ENCODE measurements at regions not wholly inside any gene's neighbourhood (a gene's known extent, or its start where the extent isn't known, plus 50 kb on each side); places are given as distances from the start of the nearest gene placed in this dataset.
"Not testable (repeated sequence)": the region's sequence is repeated elsewhere in the genome, so short reads cannot be mapped to it uniquely, and the experiment has no call there.

GRCh38 chr7:149561072-149561471 is 63.5 kb upstream of the ZNF746 start:
- no peak for DNase-seq

- DNase-seq = no peak
Measured at GRCh38 chr7:149559711-149560110, 62.1 kb upstream of the ZNF746 start.

- DNase-seq = no peak
Measured at GRCh38 chr7:149558149-149558861, 60.7 kb upstream of the ZNF746 start.

- not testable (repeated sequence) for DNase-seq
Measured at GRCh38 chr7:149556525-149556924, 58.9 kb upstream of the ZNF746 start.

- not testable (repeated sequence) for DNase-seq
Measured at GRCh38 chr7:149554821-149555220, 57.2 kb upstream of the ZNF746 start.

DNA sequence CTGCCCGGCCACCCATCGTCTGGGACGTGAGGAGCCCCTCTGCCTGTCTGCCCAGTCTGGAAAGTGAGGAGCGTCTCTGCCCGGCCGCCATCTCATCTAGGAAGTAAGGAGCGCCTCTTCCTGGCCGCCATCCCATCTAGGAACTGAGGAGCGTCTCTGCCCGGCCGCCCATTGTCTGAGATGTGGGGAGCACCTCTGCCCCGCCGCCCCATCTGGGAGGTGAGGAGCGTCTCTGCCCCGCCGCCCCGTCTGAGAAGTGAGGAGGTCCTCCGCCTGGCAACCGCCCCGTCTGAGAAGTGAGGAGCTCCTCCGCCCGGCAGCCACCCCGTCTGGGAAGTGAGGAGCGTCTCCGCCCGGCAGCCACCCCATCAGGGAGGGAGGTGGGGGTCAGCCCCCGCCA is 56.4 kb upstream of the ZNF746 start:
- not testable (repeated sequence) for DNase-seq

GRCh38 chr7:149552799-149553198 is 55.2 kb upstream of the ZNF746 start:
- no peak for DNase-seq

Measured in CD4-positive, alpha-beta T cell treated with Interleukin-10 for 1 hour (primary cell).